ENCODE measurements at regions not wholly inside any gene's neighbourhood (a gene's known extent, or its start where the extent isn't known, plus 50 kb on each side); places are given as distances from the start of the nearest gene placed in this dataset.

GRCh38 chr11:112318661-112319060 lies 58.0 kb upstream of the PLET1 start:
- Histone ChIP-seq H3K36me3 (no peaks in the 10 kb centered on the region), H3K27me3 (no peaks in the 10 kb centered on the region), H3K4me3 (no peak overlapping the region), H3K27ac (no peak overlapping the region), H3K9me3 (no peaks in the 10 kb centered on the region), H3K9ac (ENCODE audit: low read depth in 2 of 2, low read length in 2 of 2) (no peak overlapping the region), H3K4me1 (peaks cover 8% of the 10 kb centered on the region)
- TF ChIP-seq, protein P1, sequence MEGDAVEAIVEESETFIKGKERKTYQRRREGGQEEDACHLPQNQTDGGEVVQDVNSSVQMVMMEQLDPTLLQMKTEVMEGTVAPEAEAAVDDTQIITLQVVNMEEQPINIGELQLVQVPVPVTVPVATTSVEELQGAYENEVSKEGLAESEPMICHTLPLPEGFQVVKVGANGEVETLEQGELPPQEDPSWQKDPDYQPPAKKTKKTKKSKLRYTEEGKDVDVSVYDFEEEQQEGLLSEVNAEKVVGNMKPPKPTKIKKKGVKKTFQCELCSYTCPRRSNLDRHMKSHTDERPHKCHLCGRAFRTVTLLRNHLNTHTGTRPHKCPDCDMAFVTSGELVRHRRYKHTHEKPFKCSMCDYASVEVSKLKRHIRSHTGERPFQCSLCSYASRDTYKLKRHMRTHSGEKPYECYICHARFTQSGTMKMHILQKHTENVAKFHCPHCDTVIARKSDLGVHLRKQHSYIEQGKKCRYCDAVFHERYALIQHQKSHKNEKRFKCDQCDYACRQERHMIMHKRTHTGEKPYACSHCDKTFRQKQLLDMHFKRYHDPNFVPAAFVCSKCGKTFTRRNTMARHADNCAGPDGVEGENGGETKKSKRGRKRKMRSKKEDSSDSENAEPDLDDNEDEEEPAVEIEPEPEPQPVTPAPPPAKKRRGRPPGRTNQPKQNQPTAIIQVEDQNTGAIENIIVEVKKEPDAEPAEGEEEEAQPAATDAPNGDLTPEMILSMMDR (IDR thresholded peaks at IDR 0.05): no peak
- intact Hi-C loops (cut with DNase I): no loop called here
- no peak for DNase-seq

DNA sequence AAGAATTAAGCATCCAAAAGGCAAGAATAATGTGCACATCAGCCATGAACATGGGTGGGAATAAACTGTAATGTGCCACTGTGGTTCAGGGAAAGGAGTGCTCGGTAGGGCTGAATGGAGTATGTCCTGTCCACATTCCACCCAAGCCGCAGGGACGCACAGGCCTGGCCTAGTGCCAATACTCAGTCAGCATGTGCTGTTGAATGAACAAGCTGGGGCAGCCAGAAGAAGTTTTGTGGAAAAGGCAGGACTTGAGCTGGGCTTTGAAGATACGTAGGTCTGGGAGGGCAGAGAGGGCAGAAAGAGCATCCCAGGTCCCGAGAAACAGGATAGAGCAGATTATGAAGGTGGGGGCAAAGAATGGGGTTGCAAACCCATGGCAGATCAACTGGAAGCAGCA lies 60.0 kb upstream of the PLET1 start:
- peaks cover 8% of the 10 kb centered on the region for H3K4me1 ChIP-seq
- DNase-seq: peak; percentile 57
- H3K9me3 ChIP-seq: no peaks in the 10 kb centered on the region
- TF ChIP-seq, protein P1 (IDR thresholded peaks at IDR 0.05): no peak
- no peak overlapping the region for H3K27ac ChIP-seq
- no peaks in the 10 kb centered on the region for H3K36me3 ChIP-seq
- no peak overlapping the region for H3K9ac ChIP-seq (ENCODE audit: low read depth in 2 of 2, low read length in 2 of 2)
- no peak overlapping the region for H3K4me3 ChIP-seq
- intact Hi-C loops (cut with DNase I): no loop called here
- no peaks in the 10 kb centered on the region for H3K27me3 ChIP-seq

GRCh38 chr11:112321501-112322172 lies 61.0 kb upstream of the PLET1 start:
- intact Hi-C loops (cut with DNase I): no loop called here
- Histone ChIP-seq H3K27ac (peak overlapping the region; percentile 60), H3K9ac (ENCODE audit: low read depth in 2 of 2, low read length in 2 of 2) (no peak overlapping the region), H3K36me3 (no peaks in the 10 kb centered on the region), H3K27me3 (no peaks in the 10 kb centered on the region), H3K4me1 (peaks cover 8% of the 10 kb centered on the region), H3K9me3 (no peaks in the 10 kb centered on the region), H3K4me3 (no peak overlapping the region)
- peak; percentile 82 for DNase-seq
- TF ChIP-seq, protein P1 (IDR thresholded peaks at IDR 0.05): no peak

- no peak overlapping the region for H3K27ac ChIP-seq
- H3K9ac ChIP-seq (ENCODE audit: low read depth in 2 of 2, low read length in 2 of 2): no peak overlapping the region
- no peaks in the 10 kb centered on the region for H3K36me3 ChIP-seq
- H3K4me1 ChIP-seq: peaks cover 8% of the 10 kb centered on the region
- intact Hi-C loops (cut with DNase I): no loop called here
- TF ChIP-seq, protein P1 (IDR thresholded peaks at IDR 0.05): no peak
- no peaks in the 10 kb centered on the region for H3K27me3 ChIP-seq
- H3K4me3 ChIP-seq: no peak overlapping the region
- DNase-seq: no peak
- H3K9me3 ChIP-seq: no peaks in the 10 kb centered on the region
Measured at GRCh38 chr11:112322173-112322790, 61.6 kb upstream of the PLET1 start.

DNA sequence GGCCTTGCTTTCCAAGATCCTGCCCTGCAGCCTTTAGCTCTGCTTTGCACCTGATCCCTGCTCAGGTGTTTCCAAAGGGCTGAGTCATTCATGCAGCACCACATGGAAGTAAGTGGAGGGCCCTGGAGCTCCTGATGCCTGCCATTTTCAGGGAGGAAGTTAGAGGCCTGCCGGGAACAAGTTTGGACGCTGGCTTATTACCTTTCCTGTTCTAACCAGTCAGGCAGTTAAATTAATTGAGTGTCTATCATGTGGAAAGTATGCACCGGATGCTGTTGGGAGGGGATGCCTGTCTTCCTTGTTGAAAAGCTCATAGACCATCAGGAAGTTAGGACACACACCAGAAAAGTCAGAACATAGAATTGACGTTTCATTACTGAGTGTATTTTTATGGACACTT lies 73.7 kb upstream of the PLET1 start:
- Histone ChIP-seq H3K4me1 (no peaks in the 10 kb centered on the region), H3K36me3 (no peaks in the 10 kb centered on the region), H3K9ac (ENCODE audit: low read depth in 2 of 2, low read length in 2 of 2) (no peak overlapping the region), H3K9me3 (no peaks in the 10 kb centered on the region), H3K4me3 (no peak overlapping the region), H3K27ac (no peak overlapping the region), H3K27me3 (no peaks in the 10 kb centered on the region)
- intact Hi-C loops (cut with DNase I): no loop called here
- DNase-seq: no peak
- TF ChIP-seq, protein P1 (IDR thresholded peaks at IDR 0.05): no peak

Measured in colonic mucosa (tissue), 4 donors.